HepG2 (cell line): ENCODE measurements at regions not wholly inside any gene's neighbourhood (a gene's known extent, or its start where the extent isn't known, plus 50 kb on each side); places are given as distances from the start of the nearest gene placed in this dataset.

Source experiments
- ATAC-seq: fragments of 200-7000 bp; cut with Tn5 transposase; 3 replicates; pipeline ENCODE4 v1.9.1; 2020; ENCODE audit warnings: mild to moderate bottlenecking, moderate library complexity
- BruUV-seq: library from RNA; stranded (reverse); fragments of 400-500 nt; replicated peaks from 2 replicates; lab custom pipeline; 2021; lab: Mats Ljungman, UMichigan
- CTCF ChIA-PET: fragments of 300-600 bp; formaldehyde crosslinking; extraction: SDS; loops from one replicate; lab custom pipeline; 2021; ENCODE audit warnings: low total read pairs, inconsistent platforms, low intra/inter-chr PET ratio; lab: Yijun Ruan, JAX
- POLR2A ChIA-PET: fragments of 350-600 bp; sonication (Branson Sonifier 250); formaldehyde crosslinking; loops from one replicate; lab custom pipeline; 2020; ENCODE audit warnings: antibody characterized with exemption, inconsistent platforms; lab: Yijun Ruan, JAX
- DNase-seq: peaks from one replicate; pipeline ENCODE4 v3.0.0-alpha.2; 2015; ENCODE audit warnings: low spot score
- FAIRE-seq: peaks from 3 replicates; lab custom pipeline; 2011; peaks lifted over from hg19 to GRCh38; lab: Jason Lieb, UNC
- H2AFZ ChIP-seq: one replicate; pipeline ENCODE4 v1.6.1; 2011; ENCODE audit warnings: low read length, inconsistent platforms
- H3K27ac ChIP-seq: fragments of 300-600 bp; 3 replicates; pipeline ENCODE4 v1.8.0; 2011; ENCODE audit warnings: mixed run types, mild to moderate bottlenecking, mixed read lengths, low read length, inconsistent platforms; ENCODE audit not compliant: insufficient read depth; ENCODE audit errors: extremely low read length
- H3K27me3 ChIP-seq, 2 experiments: fragments of 200-600 bp in 1 of 2; 2 replicates in 1 of 2; 3 replicates in 1 of 2; pipeline versions ENCODE4 v1.6.0 to v1.8.0; 2011; ENCODE audit warnings: low read length in 2 of 2, mild to moderate bottlenecking in 2 of 2, moderate library complexity in 2 of 2, inconsistent platforms in 1 of 2; ENCODE audit not compliant: insufficient read depth in 2 of 2, control insufficient read depth in 1 of 2
- H3K36me3 ChIP-seq, 2 experiments: fragments of 200-600 bp in 1 of 2; replicated peaks in 1 of 2; 2 replicates in 1 of 2; 3 replicates in 1 of 2; pipeline versions ENCODE4 v1.5.1 to v1.8.0; 2011; ENCODE audit warnings: low read length in 2 of 2, inconsistent platforms in 1 of 2; ENCODE audit not compliant: insufficient read depth in 2 of 2, control insufficient read depth in 1 of 2
- H3K4me1 ChIP-seq: 2 replicates; pipeline ENCODE4 v1.5.1; 2012; ENCODE audit warnings: low read length, inconsistent platforms; ENCODE audit not compliant: insufficient read depth
- H3K4me2 ChIP-seq: 2 replicates; pipeline ENCODE4 v1.6.0; 2011; ENCODE audit warnings: low read depth, low read length, inconsistent platforms
- H3K4me3 ChIP-seq, 3 experiments: fragments of 200-600 bp in 1 of 3; sonication (generic), shearing (Covaris generic) in 1 of 3; replicated peaks in 1 of 3; 2 replicates each; pipeline ENCODE4 v1.5.1; 2011 to 2016; ENCODE audit warnings: low read length in 3 of 3, inconsistent platforms in 2 of 3, low read depth in 2 of 3, mild to moderate bottlenecking in 2 of 3, control low read depth in 1 of 3, mixed read lengths in 1 of 3; ENCODE audit not compliant: insufficient read depth in 1 of 3
- H3K79me2 ChIP-seq: one replicate; pipeline ENCODE4 v1.6.1; 2011; ENCODE audit warnings: low read length, inconsistent platforms; ENCODE audit not compliant: insufficient read depth
- H3K9ac ChIP-seq: 2 replicates; pipeline ENCODE4 v1.6.0; 2011; ENCODE audit warnings: mild to moderate bottlenecking, low read depth, low read length, inconsistent platforms; ENCODE audit not compliant: insufficient read depth
- H3K9me3 ChIP-seq: 2 replicates; pipeline ENCODE4 v1.5.1; 2012; ENCODE audit warnings: mild to moderate bottlenecking, low read length
- H4K20me1 ChIP-seq: 2 replicates; pipeline ENCODE4 v1.6.0; 2011; ENCODE audit warnings: inconsistent platforms, mild to moderate bottlenecking, low read length, moderate library complexity; ENCODE audit not compliant: insufficient read depth
- ARNTL ChIP-seq: sonication (generic); formaldehyde crosslinking; IDR thresholded peaks from 2 replicates; pipeline ENCODE4 v1.4.0; 2020; ENCODE audit warnings: mild to moderate bottlenecking, missing genetic modification reagents
- NCOA1 ChIP-seq: sonication (generic); formaldehyde crosslinking; IDR thresholded peaks from 2 replicates; pipeline ENCODE4 v1.9.0; 2021; ENCODE audit warnings: missing genetic modification reagents
- SOX13 ChIP-seq, 3 experiments: fragments of 450-650 bp in 1 of 3; sonication (generic) in 1 of 3; formaldehyde crosslinking in 1 of 3; IDR thresholded peaks in 2 of 3; conservative IDR thresholded peaks in 1 of 3; 2 replicates each; pipeline versions ENCODE4 v1.5.0 to v1.6.1; 2016 to 2020; ENCODE audit warnings: antibody characterized with exemption in 1 of 3, mild to moderate bottlenecking in 1 of 3, missing compliant biosample characterization in 1 of 3, missing genetic modification reagents in 1 of 3, moderate library complexity in 1 of 3
- ZNF138 ChIP-seq: sonication (generic); formaldehyde crosslinking; IDR thresholded peaks from 2 replicates; pipeline ENCODE4 v1.5.0; 2020; ENCODE audit warnings: mild to moderate bottlenecking, low read depth, missing genetic modification reagents
- ZNF329 ChIP-seq: sonication (generic); formaldehyde crosslinking; IDR thresholded peaks from 2 replicates; pipeline ENCODE4 v1.9.0; 2021; ENCODE audit warnings: low read depth, mild to moderate bottlenecking, missing genetic modification reagents
- WGBS: methylation state at CpG from one replicate; pipeline ENCODE4 v1.1.6; 2017; ENCODE audit warnings: low lambda C conversion rate; 5-methylcytosine and 5-hydroxymethylcytosine counted together
- in situ Hi-C: cut with HindIII; loops from 2 replicates; pipeline ENCODE4 v1.10.0; 2017; ENCODE audit warnings: low pct_unique_long_range_greater_than_20kb; ENCODE audit not compliant: extremely low pct_ligation_motif_present
- intact Hi-C: fragments of 100-400 bp; cut with micrococcal nuclease; formaldehyde crosslinking; loops from one replicate; pipeline ENCODE4 v1.10.0; 2022; ENCODE audit not compliant: unreplicated experiment

GRCh38 chr5:91864962-91865361 lies 481.8 kb upstream of the ARRDC3 start:
- Histone ChIP-seq H3K79me2 (no peaks in the 10 kb centered on the region), H3K27ac (no peak overlapping the region), H3K36me3 (no peaks in the 10 kb centered on the region), H3K4me3 (no peak overlapping the region), H3K4me1 (no peaks in the 10 kb centered on the region), H3K27me3 (no peaks in the 10 kb centered on the region)
- WGBS, result 0% methylated on average over 1 of the region's 1 CpG
- POLR2A ChIA-PET, result no interaction called here
- intact Hi-C loops, result no loop called here
- no peak for TF ChIP-seq ZNF329 (CRISPR knock-in tag)
- no peak for TF ChIP-seq NCOA1
- TF ChIP-seq ARNTL (CRISPR knock-in tag), result no peak
- TF ChIP-seq SOX13 (IDR thresholded peaks at IDR 0.05), result no peak
- no peak for TF ChIP-seq SOX13 (CRISPR knock-in tag; conservative IDR thresholded peaks at IDR 0.05 in 1 of 2, IDR thresholded peaks at IDR 0.05 in 1 of 2)
- TF ChIP-seq, all 625 proteins: peak for 0
- H3K4me2 ChIP-seq, result no peak overlapping the region
- no peak overlapping the region for H3K9ac ChIP-seq
- no peak overlapping the region for H2AFZ ChIP-seq
- H3K9me3 ChIP-seq, result no peaks in the 10 kb centered on the region
- ATAC-seq (no peak), FAIRE-seq (no peak), DNase-seq (no peak)
- in situ Hi-C loops, result no loop called here
- no TSS peak for BruUV-seq
- no peaks in the 10 kb centered on the region for H4K20me1 ChIP-seq
- CTCF ChIA-PET, result no interaction called here

GRCh38 chr5:91851670-91852069 lies 468.6 kb upstream of the ARRDC3 start:
- H4K20me1 ChIP-seq, result no peaks in the 10 kb centered on the region
- 1% methylated on average over 2 of the region's 2 CpGs for WGBS
- TF ChIP-seq ZNF138 (CRISPR knock-in tag), result no peak
- TF ChIP-seq, all 625 proteins: peak for 0
- in situ Hi-C loops (no loop called here), intact Hi-C loops (no loop called here)
- Histone ChIP-seq H2AFZ (no peak overlapping the region), H3K36me3 (no peaks in the 10 kb centered on the region), H3K4me1 (no peaks in the 10 kb centered on the region), H3K9me3 (no peaks in the 10 kb centered on the region), H3K4me3 (no peak overlapping the region), H3K4me2 (no peak overlapping the region), H3K27me3 (no peaks in the 10 kb centered on the region), H3K79me2 (no peaks in the 10 kb centered on the region), H3K27ac (no peak overlapping the region), H3K9ac (no peak overlapping the region)
- ChIA-PET CTCF (no interaction called here), POLR2A (no interaction called here)
- BruUV-seq, result no TSS peak
- FAIRE-seq (no peak), DNase-seq (no peak), ATAC-seq (no peak)
